K562 (cell line): ENCODE measurements at regions not wholly inside any gene's neighbourhood (a gene's known extent, or its start where the extent isn't known, plus 50 kb on each side); places are given as distances from the start of the nearest gene placed in this dataset.

Experiments
- EP300 ChIP-seq: IDR thresholded peaks from 2 replicates; pipeline ENCODE4 v1.6.1; 2012; ENCODE audit warnings: low read length, improper control_type of control experiment
- FOXK1 ChIP-seq: sonication (generic); formaldehyde crosslinking; IDR thresholded peaks from 2 replicates; pipeline ENCODE4 v1.8.0; 2022; ENCODE audit warnings: missing genetic modification reagents, mild to moderate bottlenecking, borderline replicate concordance
- GABPA ChIP-seq: fragments of 200-800 bp; sonication (Bioruptor generic); conservative IDR thresholded peaks from 2 replicates; pipeline ENCODE4 v1.6.1; 2016; ENCODE audit warnings: low read depth, missing genetic modification characterization, missing compliant biosample characterization
- HDAC2 ChIP-seq: fragments of 450-650 bp; IDR thresholded peaks from 2 replicates; pipeline ENCODE4 v1.6.1; 2016; ENCODE audit warnings: mild to moderate bottlenecking
- MAFK ChIP-seq: IDR thresholded peaks from 2 replicates; pipeline ENCODE4 v1.6.1; 2011; ENCODE audit warnings: low read length, improper control_type of control experiment
- POLR2AphosphoS2 ChIP-seq: IDR thresholded peaks from 2 replicates; pipeline ENCODE4 v1.6.1; 2012; ENCODE audit warnings: low read length, improper control_type of control experiment
- POLR2AphosphoS5 ChIP-seq: IDR thresholded peaks from 2 replicates; pipeline ENCODE4 v1.6.1; 2011; ENCODE audit warnings: mild to moderate bottlenecking, low read depth, low read length, moderate library complexity; ENCODE audit not compliant: control insufficient read depth, insufficient read depth
- RAD51 ChIP-seq: fragments of 450-650 bp; IDR thresholded peaks from 2 replicates; pipeline ENCODE4 v1.7.1; 2016; ENCODE audit warnings: low read depth, mild to moderate bottlenecking, borderline replicate concordance
- SRSF9 ChIP-seq: fragments of 200-400 bp; formaldehyde crosslinking; IDR thresholded peaks from 2 replicates; pipeline ENCODE4 v1.6.1; 2017; ENCODE audit warnings: low read depth, low read length, borderline replicate concordance
- TF ChIP-seq, protein P1 (sequence below), 3 experiments: IDR thresholded peaks in 2 of 3; conservative IDR thresholded peaks in 1 of 3; 2 replicates each; pipeline ENCODE4 v1.5.1; 2011 to 2012; ENCODE audit warnings: low read length in 3 of 3, mild to moderate bottlenecking in 3 of 3, control low read depth in 2 of 3, improper control_type of control experiment in 1 of 3, inconsistent platforms in 1 of 3, low read depth in 1 of 3, mixed read lengths in 1 of 3, moderate library complexity in 1 of 3; ENCODE audit not compliant: insufficient read depth in 2 of 3
- TF ChIP-seq, protein P2 (sequence below): fragments of 150-350 bp; conservative IDR thresholded peaks from 2 replicates; pipeline ENCODE4 v1.6.1; 2014; ENCODE audit warnings: low read length
- TF ChIP-seq, protein P3 (sequence below): sonication (generic); formaldehyde crosslinking; IDR thresholded peaks from 2 replicates; pipeline ENCODE4 v1.8.0; 2022; ENCODE audit warnings: mild to moderate bottlenecking, low read depth, missing genetic modification reagents

DNA sequence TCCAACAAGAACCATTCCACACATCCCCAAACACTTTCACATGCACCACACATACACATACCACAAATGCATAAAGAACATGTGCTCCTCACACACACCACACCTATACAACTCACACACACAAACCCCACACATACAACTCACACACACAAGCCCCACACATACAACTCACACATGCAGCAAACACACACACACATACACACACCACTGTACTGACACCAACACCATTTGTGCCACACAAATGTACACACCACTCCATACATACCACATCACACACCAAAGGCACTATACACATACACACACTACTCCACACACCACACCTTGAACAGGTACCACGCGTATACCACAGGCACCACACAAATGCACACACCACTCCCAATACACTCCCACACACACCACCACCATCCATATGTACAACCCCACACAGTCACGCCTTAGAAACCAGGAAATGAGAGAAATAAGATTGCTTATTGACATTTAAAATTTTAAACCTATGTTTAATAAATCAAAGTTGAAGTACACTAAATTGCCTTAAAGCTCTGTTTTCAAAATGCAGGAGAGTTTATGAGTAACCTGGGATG lies 107.4 kb downstream of the ARL4A start:
- TF ChIP-seq SRSF9 (no peak), EP300 (no peak), GABPA (tag) (no peak), HDAC2 (no peak), POLR2AphosphoS2 (no peak), MAFK (no peak), RAD51 (no peak), FOXK1 (CRISPR knock-in tag) (no peak), POLR2AphosphoS5 (no peak)
- TF ChIP-seq, protein P1, sequence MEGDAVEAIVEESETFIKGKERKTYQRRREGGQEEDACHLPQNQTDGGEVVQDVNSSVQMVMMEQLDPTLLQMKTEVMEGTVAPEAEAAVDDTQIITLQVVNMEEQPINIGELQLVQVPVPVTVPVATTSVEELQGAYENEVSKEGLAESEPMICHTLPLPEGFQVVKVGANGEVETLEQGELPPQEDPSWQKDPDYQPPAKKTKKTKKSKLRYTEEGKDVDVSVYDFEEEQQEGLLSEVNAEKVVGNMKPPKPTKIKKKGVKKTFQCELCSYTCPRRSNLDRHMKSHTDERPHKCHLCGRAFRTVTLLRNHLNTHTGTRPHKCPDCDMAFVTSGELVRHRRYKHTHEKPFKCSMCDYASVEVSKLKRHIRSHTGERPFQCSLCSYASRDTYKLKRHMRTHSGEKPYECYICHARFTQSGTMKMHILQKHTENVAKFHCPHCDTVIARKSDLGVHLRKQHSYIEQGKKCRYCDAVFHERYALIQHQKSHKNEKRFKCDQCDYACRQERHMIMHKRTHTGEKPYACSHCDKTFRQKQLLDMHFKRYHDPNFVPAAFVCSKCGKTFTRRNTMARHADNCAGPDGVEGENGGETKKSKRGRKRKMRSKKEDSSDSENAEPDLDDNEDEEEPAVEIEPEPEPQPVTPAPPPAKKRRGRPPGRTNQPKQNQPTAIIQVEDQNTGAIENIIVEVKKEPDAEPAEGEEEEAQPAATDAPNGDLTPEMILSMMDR (IDR thresholded peaks at IDR 0.05 in 2 of 3, conservative IDR thresholded peaks at IDR 0.05 in 1 of 3; ENCODE audit: insufficient read depth in 2 of 3, low read depth in 1 of 3, low read length in 3 of 3) = no peak
- TF ChIP-seq, protein P2, sequence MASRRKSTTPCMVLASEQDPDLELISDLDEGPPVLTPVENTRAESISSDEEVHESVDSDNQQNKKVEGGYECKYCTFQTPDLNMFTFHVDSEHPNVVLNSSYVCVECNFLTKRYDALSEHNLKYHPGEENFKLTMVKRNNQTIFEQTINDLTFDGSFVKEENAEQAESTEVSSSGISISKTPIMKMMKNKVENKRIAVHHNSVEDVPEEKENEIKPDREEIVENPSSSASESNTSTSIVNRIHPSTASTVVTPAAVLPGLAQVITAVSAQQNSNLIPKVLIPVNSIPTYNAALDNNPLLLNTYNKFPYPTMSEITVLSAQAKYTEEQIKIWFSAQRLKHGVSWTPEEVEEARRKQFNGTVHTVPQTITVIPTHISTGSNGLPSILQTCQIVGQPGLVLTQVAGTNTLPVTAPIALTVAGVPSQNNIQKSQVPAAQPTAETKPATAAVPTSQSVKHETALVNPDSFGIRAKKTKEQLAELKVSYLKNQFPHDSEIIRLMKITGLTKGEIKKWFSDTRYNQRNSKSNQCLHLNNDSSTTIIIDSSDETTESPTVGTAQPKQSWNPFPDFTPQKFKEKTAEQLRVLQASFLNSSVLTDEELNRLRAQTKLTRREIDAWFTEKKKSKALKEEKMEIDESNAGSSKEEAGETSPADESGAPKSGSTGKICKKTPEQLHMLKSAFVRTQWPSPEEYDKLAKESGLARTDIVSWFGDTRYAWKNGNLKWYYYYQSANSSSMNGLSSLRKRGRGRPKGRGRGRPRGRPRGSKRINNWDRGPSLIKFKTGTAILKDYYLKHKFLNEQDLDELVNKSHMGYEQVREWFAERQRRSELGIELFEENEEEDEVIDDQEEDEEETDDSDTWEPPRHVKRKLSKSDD = no peak
- TF ChIP-seq, protein P3, sequence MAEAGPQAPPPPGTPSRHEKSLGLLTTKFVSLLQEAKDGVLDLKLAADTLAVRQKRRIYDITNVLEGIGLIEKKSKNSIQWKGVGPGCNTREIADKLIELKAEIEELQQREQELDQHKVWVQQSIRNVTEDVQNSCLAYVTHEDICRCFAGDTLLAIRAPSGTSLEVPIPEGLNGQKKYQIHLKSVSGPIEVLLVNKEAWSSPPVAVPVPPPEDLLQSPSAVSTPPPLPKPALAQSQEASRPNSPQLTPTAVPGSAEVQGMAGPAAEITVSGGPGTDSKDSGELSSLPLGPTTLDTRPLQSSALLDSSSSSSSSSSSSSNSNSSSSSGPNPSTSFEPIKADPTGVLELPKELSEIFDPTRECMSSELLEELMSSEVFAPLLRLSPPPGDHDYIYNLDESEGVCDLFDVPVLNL (CRISPR knock-in tag) = no peak
